ENCODE measurements at regions not wholly inside any gene's neighbourhood (a gene's known extent, or its start where the extent isn't known, plus 50 kb on each side); places are given as distances from the start of the nearest gene placed in this dataset.

DNA sequence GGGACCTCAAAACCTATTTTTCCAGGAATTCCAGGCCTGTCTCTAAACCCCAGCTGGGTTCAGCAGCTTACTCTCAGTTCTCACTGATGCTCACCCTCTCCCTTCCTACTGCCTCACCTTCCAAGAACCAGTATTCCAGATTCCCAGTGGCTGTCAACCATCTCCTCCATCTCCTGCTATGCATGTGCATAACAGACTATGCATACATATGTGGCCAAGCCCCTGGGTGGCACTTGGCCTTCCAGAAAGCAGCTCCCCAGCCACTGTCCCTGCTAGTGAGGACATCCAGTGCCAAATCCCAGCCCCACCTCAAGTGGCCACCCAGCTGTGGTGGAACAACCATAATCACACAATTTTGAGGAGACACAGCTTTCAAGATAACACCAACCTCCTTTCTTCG lies 475.7 kb upstream of the PKN2 start:
- TF ChIP-seq POLR2A (IDR thresholded peaks at IDR 0.05) = no peak
- TF ChIP-seq, protein P1, sequence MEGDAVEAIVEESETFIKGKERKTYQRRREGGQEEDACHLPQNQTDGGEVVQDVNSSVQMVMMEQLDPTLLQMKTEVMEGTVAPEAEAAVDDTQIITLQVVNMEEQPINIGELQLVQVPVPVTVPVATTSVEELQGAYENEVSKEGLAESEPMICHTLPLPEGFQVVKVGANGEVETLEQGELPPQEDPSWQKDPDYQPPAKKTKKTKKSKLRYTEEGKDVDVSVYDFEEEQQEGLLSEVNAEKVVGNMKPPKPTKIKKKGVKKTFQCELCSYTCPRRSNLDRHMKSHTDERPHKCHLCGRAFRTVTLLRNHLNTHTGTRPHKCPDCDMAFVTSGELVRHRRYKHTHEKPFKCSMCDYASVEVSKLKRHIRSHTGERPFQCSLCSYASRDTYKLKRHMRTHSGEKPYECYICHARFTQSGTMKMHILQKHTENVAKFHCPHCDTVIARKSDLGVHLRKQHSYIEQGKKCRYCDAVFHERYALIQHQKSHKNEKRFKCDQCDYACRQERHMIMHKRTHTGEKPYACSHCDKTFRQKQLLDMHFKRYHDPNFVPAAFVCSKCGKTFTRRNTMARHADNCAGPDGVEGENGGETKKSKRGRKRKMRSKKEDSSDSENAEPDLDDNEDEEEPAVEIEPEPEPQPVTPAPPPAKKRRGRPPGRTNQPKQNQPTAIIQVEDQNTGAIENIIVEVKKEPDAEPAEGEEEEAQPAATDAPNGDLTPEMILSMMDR (IDR thresholded peaks at IDR 0.05) = no peak
